ENCODE measurements at regions not wholly inside any gene's neighbourhood (a gene's known extent, or its start where the extent isn't known, plus 50 kb on each side); places are given as distances from the start of the nearest gene placed in this dataset.

- Mint-ChIP-seq H3K9me3 (no peaks in the 10 kb centered on the region), H3K27me3 (peaks cover 42% of the 10 kb centered on the region), H3K4me1 (no peaks in the 10 kb centered on the region), H3K27ac (no peak overlapping the region), H3K4me3 (no peak overlapping the region), H3K36me3 (no peaks in the 10 kb centered on the region)
- no peak for DNase-seq
- CTCF ChIA-PET, result interaction anchor here (0.6 to 1.0 kb wide), 2 partner anchors 83 to 227 kb away, joined by 3 to 4 read pairs; no protein-coding TSS in a partner anchor
These were observed 160.2 kb downstream of the MRPL14 start for GRCh38 chr6:43966853-43967718.

DNA sequence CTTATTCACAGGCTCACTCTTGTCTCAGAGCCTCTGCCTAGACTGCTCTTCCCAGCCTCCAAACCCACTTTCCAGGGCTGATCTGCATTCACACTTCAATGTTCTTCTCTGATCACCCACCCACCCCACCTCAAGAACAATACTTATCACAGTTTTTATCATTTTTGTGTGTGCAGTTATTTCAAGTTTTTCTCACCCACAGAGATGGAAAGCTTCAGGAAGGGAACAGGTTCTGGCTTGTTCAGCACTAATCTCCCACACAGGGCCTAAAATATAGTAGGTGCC lies 160.9 kb downstream of the MRPL14 start:
- Mint-ChIP-seq H3K9me3 (no peaks in the 10 kb centered on the region), H3K27ac (no peak overlapping the region), H3K4me1 (no peaks in the 10 kb centered on the region), H3K27me3 (peaks cover 39% of the 10 kb centered on the region), H3K4me3 (no peak overlapping the region), H3K36me3 (no peaks in the 10 kb centered on the region)
- no peak for DNase-seq
- CTCF ChIA-PET, result no interaction called here

DNA sequence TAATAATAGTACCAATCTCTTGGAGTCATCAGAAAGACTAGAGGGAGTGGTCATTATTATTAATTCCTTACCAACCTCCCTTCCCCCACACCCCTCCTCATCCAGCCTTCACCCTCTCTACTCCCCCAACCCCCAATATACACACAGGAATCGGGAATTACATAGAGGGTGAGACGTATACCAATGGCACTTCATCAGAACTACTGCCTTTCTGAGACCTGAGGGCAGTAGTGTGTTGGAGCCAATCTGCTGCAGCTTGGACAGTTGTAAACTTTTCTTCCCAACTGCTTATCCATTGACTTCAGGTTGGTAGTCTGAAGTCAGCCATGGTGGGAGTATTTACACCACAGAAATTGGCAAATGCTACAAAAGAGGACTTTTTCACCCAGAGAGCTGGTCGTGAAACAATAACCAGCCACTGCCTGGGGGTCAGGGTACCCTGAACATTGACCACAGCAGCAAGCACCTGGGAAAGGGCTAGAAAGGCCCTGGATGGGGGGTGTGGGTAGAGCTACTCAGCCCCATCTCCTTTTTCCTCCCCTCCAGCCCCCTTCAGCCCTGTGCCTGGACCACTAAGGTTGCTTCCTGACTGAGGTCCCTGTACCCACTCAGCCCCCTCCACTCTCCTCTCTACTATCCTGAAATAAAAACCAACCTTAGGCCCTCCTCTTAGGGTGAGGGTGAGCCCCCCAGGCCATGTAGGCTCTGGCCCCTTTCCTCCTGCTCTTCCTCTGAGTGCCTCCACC lies 161.5 kb downstream of the MRPL14 start:
- Mint-ChIP-seq H3K4me3 (no peak overlapping the region), H3K4me1 (no peaks in the 10 kb centered on the region), H3K27ac (no peak overlapping the region), H3K9me3 (no peaks in the 10 kb centered on the region), H3K27me3 (peaks cover 39% of the 10 kb centered on the region), H3K36me3 (no peaks in the 10 kb centered on the region)
- DNase-seq, result no peak
- CTCF ChIA-PET, result interaction anchor here (1.4 kb wide), 1 partner anchor 14 kb away, joined by 3 read pairs; no protein-coding TSS in a partner anchor

DNA sequence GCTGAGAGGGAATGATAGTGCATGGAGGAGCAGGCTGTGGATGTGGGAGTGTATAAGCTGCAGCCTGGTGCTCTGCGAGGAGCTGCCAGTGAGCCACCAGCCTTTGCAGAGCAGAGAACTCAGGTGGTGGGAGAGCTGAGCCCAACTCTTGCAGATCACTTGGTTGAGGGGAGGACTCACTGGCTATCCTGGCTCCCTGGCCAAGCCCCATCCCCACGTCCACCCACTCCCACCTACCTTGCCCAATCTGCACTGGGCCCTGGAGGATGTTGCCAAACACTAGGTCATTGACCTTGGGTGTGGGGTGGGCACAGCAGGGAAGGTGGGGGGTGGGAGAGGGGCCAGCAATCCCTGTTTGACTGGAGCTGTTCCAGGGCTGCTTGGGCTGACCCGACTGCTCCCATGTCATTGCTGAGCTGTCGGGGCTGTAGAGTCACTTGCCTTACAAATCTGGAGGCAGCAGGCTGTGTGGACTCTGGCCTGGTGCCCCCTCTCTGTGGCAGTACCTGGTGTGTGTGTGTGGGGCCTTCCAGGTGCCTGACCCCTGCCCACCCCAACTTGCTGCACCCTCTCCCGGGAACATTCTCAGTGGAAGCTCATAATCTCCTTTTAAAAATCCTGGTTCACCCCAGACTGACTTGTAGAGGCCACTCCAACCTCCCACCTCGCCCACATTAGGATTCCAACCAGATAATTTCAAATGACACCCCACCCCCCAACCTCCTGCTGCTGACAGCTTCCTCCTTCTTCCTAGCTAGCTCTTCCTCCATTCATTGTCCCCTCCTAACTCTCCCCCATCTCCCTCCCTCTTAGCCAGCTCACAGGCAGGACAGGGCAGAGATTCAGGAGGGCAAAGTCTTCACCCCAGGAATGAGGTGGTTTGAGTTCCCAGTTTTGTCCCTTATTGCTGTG lies 162.3 kb downstream of the MRPL14 start:
- no peaks in the 10 kb centered on the region for H3K4me1 Mint-ChIP-seq
- DNase-seq, result no peak
- CTCF ChIA-PET, result interaction anchor here (1.4 kb wide), 1 partner anchor 14 kb away, joined by 3 read pairs; no protein-coding TSS in a partner anchor
- peaks cover 39% of the 10 kb centered on the region for H3K27me3 Mint-ChIP-seq
- H3K36me3 Mint-ChIP-seq, result no peaks in the 10 kb centered on the region
- no peak overlapping the region for H3K4me3 Mint-ChIP-seq
- H3K27ac Mint-ChIP-seq, result no peak overlapping the region
- H3K9me3 Mint-ChIP-seq, result no peaks in the 10 kb centered on the region

- DNase-seq, result no peak
- no peaks in the 10 kb centered on the region for H3K9me3 Mint-ChIP-seq
- no peak overlapping the region for H3K27ac Mint-ChIP-seq
- H3K27me3 Mint-ChIP-seq, result peaks cover 47% of the 10 kb centered on the region
- CTCF ChIA-PET, result interaction anchor here (1.4 kb wide), 1 partner anchor 13 kb away, joined by 3 read pairs; no protein-coding TSS in a partner anchor
- no peaks in the 10 kb centered on the region for H3K36me3 Mint-ChIP-seq
- H3K4me3 Mint-ChIP-seq, result no peak overlapping the region
- H3K4me1 Mint-ChIP-seq, result no peaks in the 10 kb centered on the region
These were observed 163.2 kb downstream of the MRPL14 start for GRCh38 chr6:43963877-43964658.

DNA sequence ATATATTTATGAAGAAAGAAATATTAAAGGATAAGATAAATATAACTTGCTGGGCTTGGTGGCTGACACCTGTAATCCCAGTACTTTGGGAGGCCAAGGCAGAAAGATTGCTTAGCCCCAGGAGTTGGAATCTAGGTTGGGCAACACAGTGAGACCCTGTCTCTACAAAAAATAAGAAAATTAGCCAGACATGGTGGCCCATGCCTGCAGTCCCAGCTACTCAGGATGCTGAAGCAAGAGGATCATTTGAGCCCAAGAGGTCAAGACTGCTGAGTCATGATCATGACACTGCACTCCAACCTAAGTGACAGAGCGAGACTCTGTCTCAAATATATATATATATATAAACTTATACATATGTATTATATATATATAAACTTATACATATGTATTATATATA lies 164.0 kb downstream of the MRPL14 start:
- no peaks in the 10 kb centered on the region for H3K4me1 Mint-ChIP-seq
- peaks cover 51% of the 10 kb centered on the region for H3K27me3 Mint-ChIP-seq
- no peak overlapping the region for H3K4me3 Mint-ChIP-seq
- H3K27ac Mint-ChIP-seq, result no peak overlapping the region
- H3K36me3 Mint-ChIP-seq, result no peaks in the 10 kb centered on the region
- DNase-seq, result no peak
- CTCF ChIA-PET, result no interaction called here
- no peaks in the 10 kb centered on the region for H3K9me3 Mint-ChIP-seq

GRCh38 chr6:43962458-43962857 lies 164.8 kb downstream of the MRPL14 start:
- no peak overlapping the region for H3K27ac Mint-ChIP-seq
- H3K27me3 Mint-ChIP-seq, result peaks cover 53% of the 10 kb centered on the region
- CTCF ChIA-PET, result no interaction called here

GRCh38 chr6:43957273-43957672 lies 170.0 kb downstream of the MRPL14 start:
- no peak overlapping the region for H3K4me3 Mint-ChIP-seq
- H3K9me3 Mint-ChIP-seq, result peaks cover 3% of the 10 kb centered on the region
- H3K27me3 Mint-ChIP-seq, result peaks cover 42% of the 10 kb centered on the region
- CTCF ChIA-PET, result no interaction called here
- no peaks in the 10 kb centered on the region for H3K4me1 Mint-ChIP-seq
- no peak for DNase-seq
- H3K27ac Mint-ChIP-seq, result no peak overlapping the region
- no peaks in the 10 kb centered on the region for H3K36me3 Mint-ChIP-seq

More at GRCh38 chr6:43962458-43962857, 164.8 kb downstream of the MRPL14 start:
- H3K9me3 Mint-ChIP-seq, result no peaks in the 10 kb centered on the region
- DNase-seq, result no peak
- no peaks in the 10 kb centered on the region for H3K4me1 Mint-ChIP-seq
- H3K4me3 Mint-ChIP-seq, result no peak overlapping the region
- H3K36me3 Mint-ChIP-seq, result no peaks in the 10 kb centered on the region

GRCh38 chr6:43956478-43956877 lies 170.8 kb downstream of the MRPL14 start:
- no peak for DNase-seq
- Mint-ChIP-seq H3K4me3 (no peak overlapping the region), H3K36me3 (no peaks in the 10 kb centered on the region), H3K27ac (no peak overlapping the region), H3K4me1 (no peaks in the 10 kb centered on the region), H3K9me3 (peaks cover 3% of the 10 kb centered on the region), H3K27me3 (peaks cover 36% of the 10 kb centered on the region)
- CTCF ChIA-PET, result no interaction called here

DNA sequence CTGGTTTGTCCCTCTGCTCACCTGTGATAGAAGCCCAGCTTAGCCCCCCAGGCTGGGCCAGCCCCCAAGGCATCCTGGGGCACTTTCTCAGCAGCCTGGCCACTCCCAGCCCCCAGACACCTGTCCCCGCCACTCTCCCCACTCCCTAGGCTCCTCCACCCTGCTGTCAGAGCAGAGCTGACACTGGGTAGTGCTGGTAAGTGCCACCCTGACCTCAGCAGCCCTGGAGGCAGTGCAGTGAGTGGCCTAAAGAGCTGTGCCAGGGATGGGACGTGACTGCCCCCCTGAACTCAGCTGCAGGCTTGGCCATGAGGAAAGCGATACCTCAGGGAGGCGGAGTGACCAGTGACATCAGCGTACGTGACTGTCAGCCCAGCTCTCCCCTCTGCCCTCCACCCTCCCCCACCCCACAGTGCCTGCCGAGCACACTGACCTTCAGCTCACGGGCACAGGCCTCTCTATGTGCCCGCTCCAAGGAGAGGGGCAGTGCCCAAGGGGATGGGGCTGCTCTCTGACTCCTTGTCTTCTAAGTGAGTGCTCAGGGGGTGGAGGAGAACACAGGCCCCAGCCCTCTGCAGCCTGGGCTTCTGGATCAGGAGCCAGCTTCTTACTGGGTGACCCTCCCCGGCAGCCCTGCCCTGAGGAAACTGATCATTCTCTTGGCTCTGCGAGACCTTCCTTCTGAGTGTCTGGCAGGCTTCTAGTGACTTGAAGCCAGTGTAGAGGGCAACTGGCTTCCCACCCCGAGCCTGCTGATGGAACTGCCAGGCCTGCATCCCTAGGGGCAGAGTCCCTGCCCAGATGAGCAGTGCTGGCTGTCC lies 172.7 kb downstream of the MRPL14 start:
- CTCF ChIA-PET, result interaction anchor here (1.3 to 1.6 kb wide), 2 partner anchors 180 to 288 kb away, joined by 3 to 5 read pairs; no protein-coding TSS in a partner anchor
- H3K36me3 Mint-ChIP-seq, result no peaks in the 10 kb centered on the region
- H3K27me3 Mint-ChIP-seq, result peaks cover 42% of the 10 kb centered on the region
- H3K9me3 Mint-ChIP-seq, result peaks cover 3% of the 10 kb centered on the region
- peak; percentile 15 for DNase-seq
- H3K4me3 Mint-ChIP-seq, result no peak overlapping the region
- no peak overlapping the region for H3K27ac Mint-ChIP-seq
- no peaks in the 10 kb centered on the region for H3K4me1 Mint-ChIP-seq

GRCh38 chr6:43953794-43954310 lies 173.4 kb downstream of the MRPL14 start:
- CTCF ChIA-PET, result interaction anchor here (1.1 to 1.6 kb wide), 3 partner anchors 10 to 288 kb away, joined by 3 to 5 read pairs (median 3); no protein-coding TSS in a partner anchor
- Mint-ChIP-seq H3K27ac (no peak overlapping the region), H3K9me3 (peaks cover 3% of the 10 kb centered on the region)

DNA sequence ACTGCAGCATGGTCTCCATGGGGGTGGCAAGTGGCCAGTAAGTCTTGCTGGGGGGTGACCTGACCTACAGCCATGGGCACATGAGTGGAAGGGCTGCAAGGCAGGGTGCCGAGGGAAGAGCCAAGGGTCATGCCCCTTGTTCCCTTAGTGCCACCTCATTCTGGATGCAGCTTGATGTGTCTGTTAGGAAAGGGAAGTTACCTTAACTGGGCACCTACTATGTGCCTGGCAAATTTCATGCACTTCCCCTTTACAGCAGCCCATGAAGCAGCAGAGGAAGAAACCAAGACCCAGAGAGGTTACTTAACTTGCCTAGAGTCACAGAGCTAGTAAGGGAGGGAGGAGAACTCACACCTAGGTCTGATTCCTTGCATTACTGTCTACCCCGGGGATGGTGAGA lies 174.0 kb downstream of the MRPL14 start:
- Mint-ChIP-seq H3K27ac (no peak overlapping the region), H3K27me3 (peaks cover 31% of the 10 kb centered on the region), H3K9me3 (peaks cover 3% of the 10 kb centered on the region), H3K36me3 (no peaks in the 10 kb centered on the region), H3K4me3 (no peak overlapping the region), H3K4me1 (no peaks in the 10 kb centered on the region)
- CTCF ChIA-PET, result interaction anchor here (1.1 to 1.6 kb wide), 3 partner anchors 10 to 287 kb away, joined by 3 to 5 read pairs (median 3); no protein-coding TSS in a partner anchor
- DNase-seq, result no peak

More at GRCh38 chr6:43953794-43954310, 173.4 kb downstream of the MRPL14 start:
- Mint-ChIP-seq H3K4me3 (no peak overlapping the region), H3K27me3 (peaks cover 36% of the 10 kb centered on the region), H3K4me1 (no peaks in the 10 kb centered on the region), H3K36me3 (no peaks in the 10 kb centered on the region)
- DNase-seq, result peak; percentile 20
